GM23338 (cell line): ENCODE measurements at regions not wholly inside any gene's neighbourhood (a gene's known extent, or its start where the extent isn't known, plus 50 kb on each side); places are given as distances from the start of the nearest gene placed in this dataset.

Source experiments
- ATAC-seq: fragments of 200-7000 bp; cut with Tn5 transposase; 3 replicates; pipeline ENCODE4 v1.9.1; 2020
- DNase-seq: peaks from one replicate; pipeline ENCODE4 v3.0.0-alpha.2; 2015; ENCODE audit warnings: low spot score
- H2AFZ ChIP-seq: fragments of 200-600 bp; sonication (generic); 2 replicates; pipeline ENCODE4 v1.8.0; 2016; ENCODE audit warnings: antibody characterized with exemption, mild to moderate bottlenecking, moderate library complexity
- H3F3A ChIP-seq: fragments of 200-600 bp; sonication (generic); replicated peaks from 2 replicates; pipeline ENCODE4 v1.8.0; 2017; ENCODE audit warnings: antibody characterized with exemption, mixed run types, low read depth
- H3K27ac ChIP-seq: fragments of 200-600 bp; sonication (generic); 2 replicates; pipeline ENCODE4 v1.6.1; 2016; ENCODE audit warnings: low read depth
- H3K27me3 ChIP-seq: fragments of 200-600 bp; sonication (generic); 2 replicates; pipeline ENCODE4 v1.8.0; 2016; ENCODE audit warnings: mild to moderate bottlenecking, mixed run types, moderate library complexity; ENCODE audit not compliant: insufficient read depth
- H3K36me3 ChIP-seq: fragments of 200-600 bp; sonication (generic); 2 replicates; pipeline ENCODE4 v1.8.0; 2016; ENCODE audit warnings: mild to moderate bottlenecking; ENCODE audit not compliant: insufficient read depth
- H3K4me1 ChIP-seq: fragments of 200-600 bp; sonication (generic); 2 replicates; pipeline ENCODE4 v1.8.0; 2016; ENCODE audit warnings: mild to moderate bottlenecking, moderate library complexity; ENCODE audit not compliant: insufficient read depth
- H3K4me2 ChIP-seq: fragments of 200-600 bp; sonication (generic); 2 replicates; pipeline ENCODE4 v1.7.1; 2017; ENCODE audit warnings: mixed run types
- H3K4me3 ChIP-seq: fragments of 200-600 bp; sonication (generic); 2 replicates; pipeline ENCODE4 v1.6.1; 2016; ENCODE audit warnings: mixed run types
- H3K79me2 ChIP-seq: fragments of 200-600 bp; sonication (generic); replicated peaks from 2 replicates; pipeline ENCODE4 v1.8.0; 2017; ENCODE audit warnings: mild to moderate bottlenecking; ENCODE audit not compliant: insufficient read depth
- H3K9me2 ChIP-seq: fragments of 200-600 bp; sonication (generic); 2 replicates; pipeline ENCODE4 v1.8.0; 2017; ENCODE audit not compliant: insufficient read depth
- H4K20me1 ChIP-seq: fragments of 200-600 bp; sonication (generic); replicated peaks from 2 replicates; pipeline ENCODE4 v1.8.0; 2017; ENCODE audit warnings: mild to moderate bottlenecking; ENCODE audit not compliant: insufficient read depth
- H3K27ac Mint-ChIP-seq: 2 replicates; pipeline ENCODE4 v1.8.0; 2020; ENCODE audit warnings: inconsistent platforms, mild to moderate bottlenecking, moderate library complexity, mixed read lengths
- H3K27me3 Mint-ChIP-seq: 3 replicates; pipeline ENCODE4 v1.8.0; 2022; ENCODE audit warnings: low read depth, mild to moderate bottlenecking, moderate library complexity, mixed read lengths, inconsistent platforms; ENCODE audit not compliant: insufficient read depth, poor library complexity
- H3K36me3 Mint-ChIP-seq: 3 replicates; pipeline ENCODE4 v1.8.0; 2021; ENCODE audit warnings: low read depth, mild to moderate bottlenecking, inconsistent platforms, moderate library complexity, mixed read lengths
- H3K4me1 Mint-ChIP-seq: 3 replicates; pipeline ENCODE4 v1.8.0; 2020; ENCODE audit warnings: mild to moderate bottlenecking, inconsistent platforms, mixed read lengths
- H3K4me3 Mint-ChIP-seq: 3 replicates; pipeline ENCODE4 v1.8.0; 2021; ENCODE audit warnings: moderate library complexity, mild to moderate bottlenecking, inconsistent platforms, mixed read lengths
- H3K9me3 Mint-ChIP-seq: 3 replicates; pipeline ENCODE4 v1.8.0; 2020; ENCODE audit warnings: moderate library complexity, mild to moderate bottlenecking, inconsistent platforms, mixed read lengths
- CREB1 ChIP-seq: fragments of 250-450 bp; sonication (Bioruptor Pico); IDR thresholded peaks from 2 replicates; pipeline ENCODE4 v1.5.0; 2020; ENCODE audit warnings: low read depth, mild to moderate bottlenecking, moderate library complexity
- EZH2 ChIP-seq: fragments of 200-600 bp; sonication (generic); IDR thresholded peaks from one replicate; pipeline ENCODE4 v1.8.0; 2017; ENCODE audit warnings: antibody characterized with exemption, mild to moderate bottlenecking, low read depth; ENCODE audit not compliant: unreplicated experiment
- EZH2phosphoT487 ChIP-seq: fragments of 200-600 bp; sonication (generic); IDR thresholded peaks from one replicate; pipeline ENCODE4 v1.8.1; 2018; ENCODE audit warnings: antibody characterized with exemption; ENCODE audit not compliant: unreplicated experiment
- JUNB ChIP-seq: IDR thresholded peaks from one replicate; pipeline ENCODE4 v1.6.1; 2016; ENCODE audit warnings: antibody characterized with exemption; ENCODE audit not compliant: unreplicated experiment
- ZNF462 ChIP-seq: fragments of 250-450 bp; sonication (Bioruptor Pico); IDR thresholded peaks from 2 replicates; pipeline ENCODE4 v1.5.0; 2020; ENCODE audit warnings: mild to moderate bottlenecking, moderate library complexity

GRCh38 chr4:148834804-148835631 lies 392.8 kb upstream of the NR3C2 start:
- peaks cover 1% of the 10 kb centered on the region; the same call in 1 of the 3 replicates for H3K9me3 Mint-ChIP-seq
- Histone ChIP-seq H3K27me3 (no peaks in the 10 kb centered on the region), H3K9me2 (no peaks in the 10 kb centered on the region), H2AFZ (peak overlapping the region; percentile 57), H3K4me1 (0 out of 2 replicates have a peak, but pooled peaks cover 14% of the 10 kb centered on the region), H3K36me3 (no peaks in the 10 kb centered on the region), H4K20me1 (no peaks in the 10 kb centered on the region), H3F3A (no peaks in the 10 kb centered on the region), H3K27ac (0 out of 2 replicates have a peak overlapping the region, but pooled peaks have one; percentile 59), H3K79me2 (no peaks in the 10 kb centered on the region), H3K4me3 (no peak overlapping the region), H3K4me2 (peak overlapping the region; percentile 33; the same call in 1 of the 2 replicates)
- peak; percentile 18 for DNase-seq
- H3K4me3 Mint-ChIP-seq = no peak overlapping the region
- H3K4me1 Mint-ChIP-seq = peaks cover 19% of the 10 kb centered on the region
- H3K27ac Mint-ChIP-seq = peak overlapping the region; percentile 13; the same call in 1 of the 2 replicates
- no peaks in the 10 kb centered on the region for H3K27me3 Mint-ChIP-seq
- TF ChIP-seq ZNF462 (CRISPR knock-in tag) (no peak; the same call in 1 of the 2 replicates), JUNB (no peak), CREB1 (CRISPR knock-in tag) (no peak), EZH2phosphoT487 (no peak)
- no peaks in the 10 kb centered on the region for H3K36me3 Mint-ChIP-seq
- ATAC-seq = no peak

DNA sequence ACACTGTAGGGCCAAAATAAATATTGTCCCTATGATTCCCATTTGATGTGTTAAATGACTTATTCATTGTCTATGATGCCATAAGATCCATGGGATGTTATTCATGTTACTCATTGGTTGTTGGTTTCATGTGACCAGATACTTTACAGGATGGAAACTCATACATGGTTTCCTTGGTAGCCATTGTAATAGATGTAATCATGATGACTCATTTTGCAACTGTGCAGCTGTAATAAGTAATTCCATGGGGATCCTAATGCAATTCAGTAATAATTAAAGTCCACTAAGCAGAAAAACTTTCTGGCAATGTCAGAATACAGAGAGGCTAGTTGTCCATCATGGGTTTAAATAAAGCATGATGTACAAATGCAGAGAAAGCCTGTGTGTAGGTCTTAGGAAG lies 389.7 kb upstream of the NR3C2 start:
- Histone ChIP-seq H3K4me2 (no peak overlapping the region), H3K36me3 (no peaks in the 10 kb centered on the region), H3K27ac (no peak overlapping the region), H3K79me2 (no peaks in the 10 kb centered on the region), H4K20me1 (no peaks in the 10 kb centered on the region), H2AFZ (no peak overlapping the region), H3F3A (no peaks in the 10 kb centered on the region), H3K4me1 (0 out of 2 replicates have a peak, but pooled peaks cover 14% of the 10 kb centered on the region), H3K9me2 (no peaks in the 10 kb centered on the region), H3K4me3 (no peak overlapping the region), H3K27me3 (no peaks in the 10 kb centered on the region)
- H3K4me3 Mint-ChIP-seq = no peak overlapping the region
- H3K4me1 Mint-ChIP-seq = peaks cover 23% of the 10 kb centered on the region
- DNase-seq (no peak), ATAC-seq (no peak)
- no peaks in the 10 kb centered on the region; the same call in 2 of the 3 replicates for H3K36me3 Mint-ChIP-seq
- peaks cover 4% of the 10 kb centered on the region for H3K27me3 Mint-ChIP-seq
- H3K9me3 Mint-ChIP-seq = peaks cover 10% of the 10 kb centered on the region
- no peak overlapping the region for H3K27ac Mint-ChIP-seq
- no peak for TF ChIP-seq JUNB
- TF ChIP-seq EZH2 = no peak
- TF ChIP-seq CREB1 (CRISPR knock-in tag) = no peak
- TF ChIP-seq EZH2phosphoT487 = no peak
